Gastrocnemius medialis (tissue), 4 donors: ENCODE measurements at regions not wholly inside any gene's neighbourhood (a gene's known extent, or its start where the extent isn't known, plus 50 kb on each side); places are given as distances from the start of the nearest gene placed in this dataset.
"Not testable (repeated sequence)": the region's sequence is repeated elsewhere in the genome, so short reads cannot be mapped to it uniquely, and the experiment has no call there.

Experiments
- ATAC-seq, 2 donors: fragments of 150-250 bp; one replicate each; pipeline ENCODE4 v1.9.1; 2016
- DNase-seq, 2 donors: peaks; one replicate each; pipeline ENCODE4 v3.0.0-alpha.2; 2019
- H3K27ac ChIP-seq, 4 donors: fragments of 200-600 bp; sonication (generic); 1 replicate in 1 of 4; 2 replicates in 3 of 4; pipeline ENCODE4 v1.5.1; 2016 to 2018; ENCODE audit warnings: mild to moderate bottlenecking in 2 of 4, moderate library complexity in 1 of 4
- H3K27me3 ChIP-seq, 3 donors: fragments of 200-600 bp; sonication (generic) in 2 of 3; 1 replicate in 1 of 3; 2 replicates in 2 of 3; pipeline versions ENCODE4 v1.5.1 to v1.6.0; 2016 to 2019; ENCODE audit warnings: mild to moderate bottlenecking in 1 of 3, moderate library complexity in 1 of 3
- H3K36me3 ChIP-seq, 2 donors: fragments of 200-600 bp; sonication (generic) in 1 of 2; one replicate each; pipeline ENCODE4 v1.5.1; 2017 to 2018
- H3K4me1 ChIP-seq, 2 donors: fragments of 200-600 bp; sonication (generic) in 1 of 2; one replicate each; pipeline ENCODE4 v1.5.1; 2016 to 2017; ENCODE audit warnings: mild to moderate bottlenecking in 2 of 2
- H3K4me3 ChIP-seq, 4 donors: fragments of 200-600 bp; sonication (generic) in 3 of 4; 1 replicate in 1 of 4; 2 replicates in 3 of 4; pipeline ENCODE4 v1.5.1; 2016 to 2019; ENCODE audit warnings: mild to moderate bottlenecking in 2 of 4
- H3K9me3 ChIP-seq, 3 donors: fragments of 200-600 bp; sonication (generic) in 2 of 3; 1 replicate in 1 of 3; 2 replicates in 2 of 3; pipeline ENCODE4 v1.5.1; 2016 to 2019
- CTCF ChIP-seq, 5 experiments: fragments of 450-650 bp in 3 of 5; fragments of 200-600 bp in 2 of 5; sonication (generic) in 2 of 5; IDR thresholded peaks in 4 of 5; conservative IDR thresholded peaks in 1 of 5; 1 replicate in 4 of 5; 2 replicates in 1 of 5; pipeline ENCODE4 v1.5.1; 2016 to 2019; ENCODE audit warnings: antibody characterized with exemption in 5 of 5, mild to moderate bottlenecking in 3 of 5, moderate library complexity in 3 of 5
- POLR2A ChIP-seq, 2 donors: fragments of 450-650 bp; IDR thresholded peaks; one replicate each; pipeline ENCODE4 v1.6.1; 2017; ENCODE audit warnings: antibody characterized with exemption in 2 of 2, mild to moderate bottlenecking in 2 of 2, moderate library complexity in 2 of 2
- in situ Hi-C, 4 donors: fragments of 200-750 bp; cut with MboI; loops; one replicate each; pipeline versions ENCODE4 v1.15.0 to v1.8.0; 2017; ENCODE audit warnings: low sequenced_read_pairs in 4 of 4
- intact Hi-C: fragments of 100-400 bp; cut with DNase I; formaldehyde crosslinking; loops from one replicate; pipeline ENCODE4 v1.15.1; 2023; ENCODE audit warnings: low total_unique reads

- intact Hi-C loops = no loop called here
- ATAC-seq (no peak), DNase-seq (peak in 1 of 2 donors; percentile 8)
- in situ Hi-C loops = no loop called here
- Histone ChIP-seq H3K36me3 (no peaks in the 10 kb centered on the region), H3K4me1 (no peaks in the 10 kb centered on the region), H3K27me3 (peaks cover 0 to 2% (median 0%) of the 10 kb centered on the region in 3 donors), H3K9me3 (no peaks in the 10 kb centered on the region), H3K4me3 (no peak overlapping the region), H3K27ac (no peak overlapping the region)
- TF ChIP-seq POLR2A (IDR thresholded peaks at IDR 0.05) = no peak
- TF ChIP-seq CTCF (IDR thresholded peaks at IDR 0.05 in 4 of 5, conservative IDR thresholded peaks at IDR 0.05 in 1 of 5) = no peak
These were observed 414.3 kb upstream of the RPS6KA3 start for GRCh38 chrX:20680998-20681397.

GRCh38 chrX:20672476-20672875 lies 405.8 kb upstream of the RPS6KA3 start:
- TF ChIP-seq CTCF (IDR thresholded peaks at IDR 0.05 in 4 of 5, conservative IDR thresholded peaks at IDR 0.05 in 1 of 5) = no peak
- TF ChIP-seq POLR2A (IDR thresholded peaks at IDR 0.05) = no peak
- no peaks in the 10 kb centered on the region for H3K4me1 ChIP-seq
- H3K9me3 ChIP-seq = no peaks in the 10 kb centered on the region
- no peak for DNase-seq
- intact Hi-C loops (no loop called here), in situ Hi-C loops (no loop called here)
- no peaks in the 10 kb centered on the region for H3K27me3 ChIP-seq
- no peak overlapping the region for H3K4me3 ChIP-seq
- no peak overlapping the region for H3K27ac ChIP-seq
- H3K36me3 ChIP-seq = no peaks in the 10 kb centered on the region
- ATAC-seq = no peak

GRCh38 chrX:20671746-20672145 lies 405.0 kb upstream of the RPS6KA3 start:
- in situ Hi-C loops, H3K9me3 ChIP-seq, DNase-seq, ATAC-seq, H3K4me3 ChIP-seq, H3K4me1 ChIP-seq, intact Hi-C loops, H3K27me3 ChIP-seq, H3K27ac ChIP-seq, H3K36me3 ChIP-seq: not testable (repeated sequence)

GRCh38 chrX:20670611-20671010 lies 403.9 kb upstream of the RPS6KA3 start:
- H3K27ac ChIP-seq = no peak overlapping the region
- no peak for ATAC-seq
- H3K9me3 ChIP-seq = no peaks in the 10 kb centered on the region
- in situ Hi-C loops = no loop called here
- H3K27me3 ChIP-seq = no peaks in the 10 kb centered on the region
- DNase-seq = no peak
- H3K4me3 ChIP-seq = no peak overlapping the region
- H3K4me1 ChIP-seq = no peaks in the 10 kb centered on the region
- no peaks in the 10 kb centered on the region for H3K36me3 ChIP-seq
- intact Hi-C loops = no loop called here
- no peak for TF ChIP-seq CTCF (IDR thresholded peaks at IDR 0.05 in 4 of 5, conservative IDR thresholded peaks at IDR 0.05 in 1 of 5)
- TF ChIP-seq POLR2A (IDR thresholded peaks at IDR 0.05) = no peak

- Histone ChIP-seq H3K9me3 (no peaks in the 10 kb centered on the region), H3K4me1 (no peaks in the 10 kb centered on the region), H3K4me3 (no peak overlapping the region), H3K36me3 (no peaks in the 10 kb centered on the region), H3K27ac (no peak overlapping the region), H3K27me3 (no peaks in the 10 kb centered on the region)
- TF ChIP-seq POLR2A (IDR thresholded peaks at IDR 0.05) (no peak), CTCF (IDR thresholded peaks at IDR 0.05 in 4 of 5, conservative IDR thresholded peaks at IDR 0.05 in 1 of 5) (no peak)
- intact Hi-C loops = no loop called here
- ATAC-seq (no peak), DNase-seq (no peak)
- in situ Hi-C loops = no loop called here
These were observed 401.8 kb upstream of the RPS6KA3 start for GRCh38 chrX:20668550-20668949.
